Cardiac fibroblast (primary cell): ENCODE measurements at regions not wholly inside any gene's neighbourhood (a gene's known extent, or its start where the extent isn't known, plus 50 kb on each side); places are given as distances from the start of the nearest gene placed in this dataset.
A peak's percentile ranks its signal among the peaks of the same experiment; 100 is the strongest.

ENCODE experiments used
- DNase-seq, 2 donors: peaks; one replicate each; pipeline versions ENCODE4 v3.0.0 to v3.0.0-alpha.2; 2010; ENCODE audit warnings: low read depth in 2 of 2
- H3K4me3 ChIP-seq, 2 donors: replicated peaks in 1 of 2; 1 replicate in 1 of 2; 2 replicates in 1 of 2; pipeline ENCODE4 v1.5.1; 2011; ENCODE audit warnings: low read depth in 2 of 2, low read length in 2 of 2, mild to moderate bottlenecking in 2 of 2, moderate library complexity in 1 of 2
- CTCF ChIP-seq: IDR thresholded peaks from one replicate; pipeline ENCODE4 v1.5.1; 2011; ENCODE audit warnings: low read depth, mild to moderate bottlenecking, low read length, inconsistent platforms

- TF ChIP-seq CTCF = no peak
- H3K4me3 ChIP-seq = no peak overlapping the region
- DNase-seq = no peak
Measured at GRCh38 chr6:87815449-87815848, 113.4 kb upstream of the AKIRIN2 start.

GRCh38 chr6:87808005-87808757 is 106.1 kb upstream of the AKIRIN2 start:
- no peak overlapping the region for H3K4me3 ChIP-seq
- TF ChIP-seq CTCF = no peak
- peak; percentile 17 to 80 for DNase-seq

GRCh38 chr6:87807475-87807874 is 105.4 kb upstream of the AKIRIN2 start:
- no peak for TF ChIP-seq CTCF
- no peak overlapping the region for H3K4me3 ChIP-seq
- no peak for DNase-seq

GRCh38 chr6:87806635-87807034 is 104.6 kb upstream of the AKIRIN2 start:
- no peak overlapping the region for H3K4me3 ChIP-seq
- no peak for TF ChIP-seq CTCF
- DNase-seq = no peak

- H3K4me3 ChIP-seq = no peak overlapping the region
- TF ChIP-seq CTCF = no peak
- no peak for DNase-seq
Measured at GRCh38 chr6:87806099-87806498, 104.1 kb upstream of the AKIRIN2 start.

GRCh38 chr6:87803791-87804190 is 101.8 kb upstream of the AKIRIN2 start:
- no peak for TF ChIP-seq CTCF

GRCh38 chr6:87799651-87800050 is 97.6 kb upstream of the AKIRIN2 start:
- no peak for DNase-seq
- H3K4me3 ChIP-seq = no peak overlapping the region
- TF ChIP-seq CTCF = no peak

More at GRCh38 chr6:87803791-87804190, 101.8 kb upstream of the AKIRIN2 start:
- H3K4me3 ChIP-seq = no peak overlapping the region
- no peak for DNase-seq
